ENCODE measurements at regions not wholly inside any gene's neighbourhood (a gene's known extent, or its start where the extent isn't known, plus 50 kb on each side); places are given as distances from the start of the nearest gene placed in this dataset.

GRCh38 chr12:87059231-87059630 is 803.0 kb upstream of the MGAT4C start:
- Histone ChIP-seq H3K4me3 (no peak overlapping the region), H3K4me1 (no peaks in the 10 kb centered on the region), H3K36me3 (no peaks in the 10 kb centered on the region), H3K9me3 (no peaks in the 10 kb centered on the region), H3K27ac (no peak overlapping the region), H3K27me3 (no peaks in the 10 kb centered on the region)
- 59 to 64% methylated on average over 1 of the region's 1 CpG for WGBS, 2 donors
- TF ChIP-seq POLR2A (IDR thresholded peaks at IDR 0.05) (no peak), EP300 (IDR thresholded peaks at IDR 0.05) (no peak), POLR2AphosphoS5 (IDR thresholded peaks at IDR 0.05) (no peak), CTCF (IDR thresholded peaks at IDR 0.05) (no peak)
- DNase-seq (no peak), ATAC-seq (ENCODE audit: low FRiP score in 2 of 2) (no peak)

DNA sequence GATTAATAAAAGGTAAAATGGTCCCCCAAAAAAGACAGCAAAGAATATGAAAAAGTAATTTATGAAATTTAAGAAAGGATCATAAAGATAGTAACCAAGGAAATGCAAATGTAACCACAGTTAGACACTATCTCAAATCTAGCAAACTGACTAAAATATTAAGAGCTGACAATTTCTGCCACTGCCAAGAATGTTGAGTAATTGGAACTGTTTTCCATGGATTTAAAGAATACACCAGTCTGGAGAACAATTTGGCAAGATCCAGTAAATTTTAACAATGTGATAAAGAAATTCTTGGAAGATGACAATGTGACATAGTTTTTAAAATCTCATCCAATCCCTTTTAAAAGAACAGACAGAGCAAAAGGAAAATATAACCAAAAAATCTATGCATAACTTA is 798.0 kb upstream of the MGAT4C start:
- Histone ChIP-seq H3K27ac (no peak overlapping the region), H3K36me3 (no peaks in the 10 kb centered on the region), H3K4me3 (no peak overlapping the region), H3K9me3 (no peaks in the 10 kb centered on the region), H3K27me3 (no peaks in the 10 kb centered on the region), H3K4me1 (no peaks in the 10 kb centered on the region)
- peak in 1 of 2 donors; percentile 21 for ATAC-seq (ENCODE audit: low FRiP score in 2 of 2)
- no peak for TF ChIP-seq POLR2A (IDR thresholded peaks at IDR 0.05)
- TF ChIP-seq POLR2AphosphoS5 (IDR thresholded peaks at IDR 0.05) = no peak
- no peak for TF ChIP-seq CTCF (IDR thresholded peaks at IDR 0.05)
- no peak for TF ChIP-seq EP300 (IDR thresholded peaks at IDR 0.05)
- DNase-seq = no peak

DNA sequence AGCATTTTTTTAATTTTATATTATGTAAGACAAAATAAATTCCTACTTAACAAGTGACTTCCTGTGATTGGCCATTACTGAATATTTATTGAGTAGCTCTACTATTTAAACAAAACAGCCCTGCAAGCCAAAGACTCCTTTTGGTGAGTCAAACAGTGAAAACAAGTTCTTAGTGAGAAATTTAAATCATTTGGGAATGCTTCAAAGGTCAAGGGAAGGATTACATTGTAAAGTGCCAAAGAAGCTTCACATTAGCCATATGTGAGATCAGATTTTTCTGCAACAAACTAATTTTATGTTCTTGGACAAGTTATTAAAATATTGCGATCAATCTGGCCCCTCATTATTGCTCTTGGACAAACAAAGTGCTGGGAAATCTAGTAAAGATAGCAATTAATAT is 795.4 kb upstream of the MGAT4C start:
- WGBS, 2 donors = 80 to 81% methylated on average over 1 of the region's 1 CpG
- no peak for DNase-seq
- no peak for ATAC-seq (ENCODE audit: low FRiP score in 2 of 2)

DNA sequence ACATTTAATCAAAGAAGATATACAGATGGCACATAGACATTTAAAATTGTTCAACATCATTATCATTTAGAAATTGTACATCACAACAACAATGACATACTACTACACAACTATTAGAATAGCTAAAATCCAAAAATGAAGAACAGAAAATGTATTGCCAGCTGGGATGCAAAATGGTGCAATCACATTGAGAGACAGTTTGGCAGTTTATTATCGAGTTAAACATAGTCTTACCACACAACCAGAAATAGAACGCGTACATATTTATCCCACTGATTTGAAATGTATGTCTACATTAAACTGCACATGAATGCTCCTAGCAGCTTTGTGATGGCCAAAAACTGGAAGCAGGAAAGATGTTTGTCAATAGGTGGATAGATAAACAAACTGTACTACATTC is 791.5 kb upstream of the MGAT4C start:
- no peak for TF ChIP-seq POLR2AphosphoS5 (IDR thresholded peaks at IDR 0.05)
- TF ChIP-seq CTCF (IDR thresholded peaks at IDR 0.05) = no peak
- TF ChIP-seq EP300 (IDR thresholded peaks at IDR 0.05) = no peak
- TF ChIP-seq POLR2A (IDR thresholded peaks at IDR 0.05) = no peak
- 90 to 92% methylated on average over 3 of the region's 3 CpGs for WGBS, 2 donors
- Histone ChIP-seq H3K27ac (no peak overlapping the region), H3K27me3 (no peaks in the 10 kb centered on the region), H3K9me3 (no peaks in the 10 kb centered on the region), H3K4me3 (no peak overlapping the region), H3K36me3 (no peaks in the 10 kb centered on the region), H3K4me1 (no peaks in the 10 kb centered on the region)
- ATAC-seq (ENCODE audit: low FRiP score in 2 of 2) (no peak), DNase-seq (no peak)

More for the DNA sequence above, 795.4 kb upstream of the MGAT4C start:
- no peak overlapping the region for H3K27ac ChIP-seq
- no peaks in the 10 kb centered on the region for H3K36me3 ChIP-seq
- no peaks in the 10 kb centered on the region for H3K27me3 ChIP-seq
- no peaks in the 10 kb centered on the region for H3K9me3 ChIP-seq
- TF ChIP-seq EP300 (IDR thresholded peaks at IDR 0.05) (no peak), CTCF (IDR thresholded peaks at IDR 0.05) (no peak), POLR2A (IDR thresholded peaks at IDR 0.05) (no peak), POLR2AphosphoS5 (IDR thresholded peaks at IDR 0.05) (no peak)
- H3K4me3 ChIP-seq = no peak overlapping the region
- no peaks in the 10 kb centered on the region for H3K4me1 ChIP-seq

DNA sequence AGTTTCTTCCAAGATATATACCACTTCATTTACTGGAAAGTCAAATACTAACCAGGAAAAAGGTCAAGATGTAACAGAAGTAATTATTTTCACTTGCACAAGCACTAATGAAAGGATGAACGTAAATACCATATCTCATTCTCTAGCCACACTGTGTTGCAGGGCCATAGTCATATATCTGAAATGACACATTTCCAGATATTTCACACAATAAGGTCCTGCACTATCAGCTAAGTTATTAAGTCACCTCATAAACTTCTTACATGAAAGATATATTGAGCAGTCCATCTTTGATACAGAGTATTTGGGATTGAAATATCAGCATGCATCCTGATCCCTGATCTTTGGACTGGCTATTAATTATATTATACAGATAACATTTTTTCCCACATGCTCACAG is 783.3 kb upstream of the MGAT4C start:
- Histone ChIP-seq H3K27ac (no peak overlapping the region), H3K9me3 (no peaks in the 10 kb centered on the region), H3K4me3 (no peak overlapping the region), H3K27me3 (no peaks in the 10 kb centered on the region), H3K4me1 (no peaks in the 10 kb centered on the region), H3K36me3 (no peaks in the 10 kb centered on the region)
- TF ChIP-seq CTCF (IDR thresholded peaks at IDR 0.05) = no peak
- TF ChIP-seq EP300 (IDR thresholded peaks at IDR 0.05) = no peak
- WGBS, 2 donors = 70 to 81% methylated on average over 1 of the region's 1 CpG
- ATAC-seq (ENCODE audit: low FRiP score in 2 of 2) (no peak), DNase-seq (no peak)

Data from upper lobe of left lung (tissue), 6 donors.